ENCODE measurements at regions not wholly inside any gene's neighbourhood (a gene's known extent, or its start where the extent isn't known, plus 50 kb on each side); places are given as distances from the start of the nearest gene placed in this dataset.

DNA sequence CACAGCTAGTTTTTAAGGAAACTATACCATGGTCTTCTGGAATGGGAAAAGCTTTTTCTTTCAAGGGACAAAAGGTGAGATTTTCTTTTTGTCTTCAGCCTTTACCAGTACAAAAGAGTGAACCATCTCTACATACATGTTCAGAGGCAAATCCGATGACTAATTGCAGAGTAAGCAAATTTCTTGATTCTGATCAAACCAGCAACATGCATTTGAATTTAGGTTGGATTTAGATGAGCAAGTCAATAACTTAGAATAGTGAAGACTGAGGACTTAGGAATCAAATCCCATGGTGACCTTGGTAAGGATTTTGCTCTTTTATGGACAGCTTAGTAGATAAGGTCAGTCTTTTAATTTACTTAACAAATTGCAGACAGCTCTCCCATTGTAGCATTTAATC lies 65.9 kb upstream of the BLID start:
- TF ChIP-seq GATA2 (IDR thresholded peaks at IDR 0.05; ENCODE audit: low read depth, low read length) (no peak), GATA3 (IDR thresholded peaks at IDR 0.05; ENCODE audit: low read depth, low read length) (no peak)

Measured in SH-SY5Y (cell line).